Ovary (tissue), 7 donors: ENCODE measurements at regions not wholly inside any gene's neighbourhood (a gene's known extent, or its start where the extent isn't known, plus 50 kb on each side); places are given as distances from the start of the nearest gene placed in this dataset.

Experiments
- DNase-seq, 5 donors: peaks; one replicate each; pipeline ENCODE4 v3.0.0-alpha.2; 2019 to 2020
- H3K27ac ChIP-seq, 2 donors: fragments of 200-600 bp; one replicate each; pipeline versions ENCODE4 v1.5.1 to v1.8.0; 2019 to 2022
- H3K27me3 ChIP-seq: fragments of 200-600 bp; one replicate; pipeline ENCODE4 v1.8.0; 2022
- H3K36me3 ChIP-seq: fragments of 200-600 bp; sonication (generic); one replicate; pipeline ENCODE4 v1.5.1; 2019
- H3K4me1 ChIP-seq: one replicate; pipeline ENCODE4 v1.8.1; 2013; ENCODE audit warnings: mild to moderate bottlenecking, moderate library complexity; ENCODE audit not compliant: insufficient read depth
- H3K4me3 ChIP-seq: fragments of 200-600 bp; sonication (generic); one replicate; pipeline ENCODE4 v1.5.1; 2017
- H3K9me3 ChIP-seq, 2 donors: fragments of 200-600 bp in 1 of 2; sonication (generic) in 1 of 2; one replicate each; pipeline versions ENCODE4 v1.5.1 to v1.8.1; 2013 to 2019; ENCODE audit warnings: mild to moderate bottlenecking in 1 of 2, moderate library complexity in 1 of 2
- CTCF ChIP-seq, 3 donors: fragments of 450-650 bp in 2 of 3; fragments of 200-600 bp in 1 of 3; IDR thresholded peaks; one replicate each; pipeline versions ENCODE4 v1.5.1 to v1.8.0; 2016 to 2022; ENCODE audit warnings: antibody characterized with exemption in 3 of 3, mild to moderate bottlenecking in 1 of 3
- EP300 ChIP-seq: sonication (generic); formaldehyde crosslinking; IDR thresholded peaks from one replicate; pipeline ENCODE4 v1.6.1; 2017; ENCODE audit warnings: antibody characterized with exemption
- POLR2A ChIP-seq: fragments of 450-650 bp; IDR thresholded peaks from one replicate; pipeline ENCODE4 v1.6.1; 2017; ENCODE audit warnings: antibody characterized with exemption, mild to moderate bottlenecking, moderate library complexity
- WGBS, 3 donors: extraction: QIAGEN DNeasy Blood & Tissue Kit in 1 of 3; methylation state at CpG; one replicate each; pipeline versions ENCODE4 v1.1.5 to v1.1.7; 2013 to 2017; 5-methylcytosine and 5-hydroxymethylcytosine counted together
- intact Hi-C, 4 donors: fragments of 100-400 bp; cut with DNase I; formaldehyde crosslinking; loops; one replicate each; pipeline versions ENCODE4 v1.11.0 to v1.15.1; 2022 to 2023
- donor health status: DM: no; HTN: no; CAD: no; lungs with moderate emphysema.
- donor health status: DM: no; HTN: no; CAD: no.
- donor health status: Bipolar disorder and iron deficiency.
- donor health status: DM: no; HTN: no; CAD: no.
- donor health status: DM: yes; HTN: yes; CAD: no.

GRCh38 chr1:36605942-36606640 is 123.4 kb upstream of the CSF3R start:
- Histone ChIP-seq H3K9me3 (no peaks in the 10 kb centered on the region), H3K4me1 (no peaks in the 10 kb centered on the region), H3K4me3 (no peak overlapping the region), H3K36me3 (no peaks in the 10 kb centered on the region), H3K27me3 (no peaks in the 10 kb centered on the region), H3K27ac (no peak overlapping the region)
- WGBS, 3 donors, result 61 to 68% (median 64%) methylated on average over 7 of the region's 7 CpGs
- no peak for DNase-seq
- intact Hi-C loops, result no loop called here
- no peak for TF ChIP-seq POLR2A
- TF ChIP-seq EP300, result no peak

GRCh38 chr1:36603461-36603860 is 120.7 kb upstream of the CSF3R start:
- no peak overlapping the region for H3K4me3 ChIP-seq

DNA sequence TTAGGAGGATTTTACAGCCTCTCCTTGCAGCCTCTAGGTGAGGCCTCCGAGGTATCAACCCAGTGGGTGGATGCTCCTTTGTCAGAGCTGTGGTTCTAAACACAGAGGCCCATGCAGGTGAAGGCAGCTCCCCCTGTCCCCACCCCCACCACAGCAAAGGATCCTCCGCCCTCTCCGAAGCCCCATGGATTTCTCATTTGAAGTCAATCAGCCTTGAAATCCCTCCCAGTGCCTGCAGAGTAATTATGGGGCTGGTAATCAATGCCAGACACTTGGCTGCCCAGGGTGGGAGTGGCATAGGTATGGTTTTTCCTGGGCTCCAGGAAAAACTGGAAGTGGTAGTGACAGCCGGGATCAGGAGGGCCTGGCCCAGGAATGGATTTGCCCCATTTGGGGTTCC is 119.5 kb upstream of the CSF3R start:
- intact Hi-C loops, result no loop called here
- no peak for DNase-seq
- Histone ChIP-seq H3K4me3 (no peak overlapping the region), H3K27ac (no peak overlapping the region), H3K9me3 (no peaks in the 10 kb centered on the region), H3K27me3 (no peaks in the 10 kb centered on the region), H3K4me1 (no peaks in the 10 kb centered on the region), H3K36me3 (no peaks in the 10 kb centered on the region)
- 57 to 62% (median 61%) methylated on average over 4 of the region's 4 CpGs for WGBS, 3 donors
- TF ChIP-seq POLR2A (no peak), CTCF (IDR thresholded peaks at IDR 0.05) (no peak), EP300 (no peak)

More at GRCh38 chr1:36603461-36603860, 120.7 kb upstream of the CSF3R start:
- no peak for TF ChIP-seq CTCF (IDR thresholded peaks at IDR 0.05)
- no peak for TF ChIP-seq EP300
- TF ChIP-seq POLR2A, result no peak
- no peaks in the 10 kb centered on the region for H3K27me3 ChIP-seq
- H3K27ac ChIP-seq, result no peak overlapping the region
- intact Hi-C loops, result no loop called here
- no peaks in the 10 kb centered on the region for H3K9me3 ChIP-seq
- 56 to 80% (median 63%) methylated on average over 3 of the region's 3 CpGs for WGBS, 3 donors
- no peak for DNase-seq
- no peaks in the 10 kb centered on the region for H3K4me1 ChIP-seq
- H3K36me3 ChIP-seq, result no peaks in the 10 kb centered on the region

DNA sequence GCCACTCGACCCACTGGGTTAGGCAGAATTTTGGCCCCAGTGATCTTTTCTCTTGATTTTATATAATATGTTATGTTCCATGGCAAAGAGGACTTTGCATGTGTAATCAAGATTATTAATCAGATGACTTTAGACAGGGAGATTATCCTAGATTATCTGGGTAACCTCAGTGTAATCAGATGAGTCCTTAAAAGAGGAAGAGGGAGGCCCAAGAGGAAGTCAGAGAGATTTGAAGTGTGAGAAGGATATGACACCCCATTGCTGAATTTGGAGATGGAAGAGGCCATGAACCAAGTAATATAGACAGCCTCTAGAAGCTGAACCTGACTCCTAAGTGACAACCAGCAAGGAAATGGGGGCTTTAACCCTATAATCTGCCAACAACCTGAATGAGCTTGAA is 117.1 kb upstream of the CSF3R start:
- Histone ChIP-seq H3K9me3 (no peaks in the 10 kb centered on the region), H3K4me3 (no peak overlapping the region), H3K36me3 (no peaks in the 10 kb centered on the region), H3K27ac (no peak overlapping the region), H3K27me3 (no peaks in the 10 kb centered on the region), H3K4me1 (no peaks in the 10 kb centered on the region)
- 71 to 91% (median 85%) methylated on average over 1 of the region's 1 CpG for WGBS, 3 donors
- no peak for TF ChIP-seq EP300
- TF ChIP-seq POLR2A, result no peak
- no peak for TF ChIP-seq CTCF (IDR thresholded peaks at IDR 0.05)
- intact Hi-C loops, result no loop called here
- DNase-seq, result no peak

- H3K27ac ChIP-seq, result no peak overlapping the region
- 53 to 77% (median 62%) methylated on average over 5 of the region's 5 CpGs for WGBS, 3 donors
- H3K27me3 ChIP-seq, result no peaks in the 10 kb centered on the region
- H3K4me3 ChIP-seq, result no peak overlapping the region
- no peak for DNase-seq
- intact Hi-C loops, result no loop called here
- no peaks in the 10 kb centered on the region for H3K4me1 ChIP-seq
- no peaks in the 10 kb centered on the region for H3K36me3 ChIP-seq
- no peak for TF ChIP-seq CTCF (IDR thresholded peaks at IDR 0.05)
- TF ChIP-seq POLR2A, result no peak
- TF ChIP-seq EP300, result no peak
- no peaks in the 10 kb centered on the region for H3K9me3 ChIP-seq
These were observed 114.8 kb upstream of the CSF3R start for GRCh38 chr1:36597514-36597913.
